KMS-11 (cell line): ENCODE measurements at regions not wholly inside any gene's neighbourhood (a gene's known extent, or its start where the extent isn't known, plus 50 kb on each side); places are given as distances from the start of the nearest gene placed in this dataset.

Experiments used
- H2AFZ ChIP-seq: fragments of 200-600 bp; sonication (generic); 2 replicates; pipeline ENCODE4 v1.6.1; 2016; ENCODE audit warnings: antibody characterized with exemption, mixed run types, low read depth
- H3K27ac ChIP-seq: fragments of 200-600 bp; sonication (generic); 2 replicates; pipeline ENCODE4 v1.6.1; 2016; ENCODE audit warnings: mild to moderate bottlenecking, mixed run types
- H3K27me3 ChIP-seq: fragments of 200-600 bp; sonication (generic); 2 replicates; pipeline ENCODE4 v1.6.1; 2017; ENCODE audit warnings: mild to moderate bottlenecking, low read depth, mixed run types, moderate library complexity; ENCODE audit not compliant: insufficient read depth
- H3K36me3 ChIP-seq: fragments of 200-600 bp; sonication (generic); 2 replicates; pipeline ENCODE4 v1.6.1; 2017; ENCODE audit warnings: mild to moderate bottlenecking, mixed run types; ENCODE audit not compliant: insufficient read depth
- H3K4me1 ChIP-seq: fragments of 200-600 bp; sonication (generic); 2 replicates; pipeline ENCODE4 v1.6.1; 2016; ENCODE audit warnings: mild to moderate bottlenecking, low read depth, mixed run types; ENCODE audit not compliant: poor library complexity, severe bottlenecking
- H3K4me2 ChIP-seq: fragments of 200-600 bp; sonication (generic); 2 replicates; pipeline ENCODE4 v1.7.0; 2016; ENCODE audit warnings: mild to moderate bottlenecking, mixed run types
- H3K4me3 ChIP-seq: fragments of 200-600 bp; sonication (generic); IDR thresholded peaks from 2 replicates; pipeline ENCODE4 v1.6.1; 2017; ENCODE audit warnings: low read depth, low read length, mixed read lengths; ENCODE audit not compliant: insufficient read depth
- H3K79me2 ChIP-seq: fragments of 200-600 bp; sonication (generic); 2 replicates; pipeline ENCODE4 v1.6.1; 2016; ENCODE audit warnings: low read depth, mixed run types; ENCODE audit not compliant: insufficient read depth
- H3K9ac ChIP-seq: fragments of 200-600 bp; sonication (generic); 2 replicates; pipeline ENCODE4 v1.6.1; 2016; ENCODE audit warnings: mild to moderate bottlenecking, mixed run types
- H4K20me1 ChIP-seq: fragments of 200-600 bp; sonication (generic); 2 replicates; pipeline ENCODE4 v1.6.1; 2016; ENCODE audit warnings: mild to moderate bottlenecking, mixed run types; ENCODE audit not compliant: insufficient read depth
- CTCF ChIP-seq: fragments of 200-600 bp; sonication (generic); conservative IDR thresholded peaks from 2 replicates; pipeline ENCODE4 v1.6.1; 2017; ENCODE audit warnings: low read depth, mild to moderate bottlenecking, antibody characterized with exemption, low read length, moderate library complexity, mixed read lengths

GRCh38 chr21:41052820-41053555, 115.0 kb upstream of the BACE2 start:
- Histone ChIP-seq H3K27me3 (no peaks in the 10 kb centered on the region), H3K4me1 (no peaks in the 10 kb centered on the region), H3K4me2 (no peak overlapping the region), H3K79me2 (no peaks in the 10 kb centered on the region), H3K4me3 (no peak overlapping the region), H3K9ac (no peak overlapping the region), H3K36me3 (no peaks in the 10 kb centered on the region), H4K20me1 (no peaks in the 10 kb centered on the region), H2AFZ (no peak overlapping the region), H3K27ac (no peak overlapping the region)
- no peak for TF ChIP-seq CTCF

GRCh38 chr21:41054018-41054578, 113.9 kb upstream of the BACE2 start:
- Histone ChIP-seq H3K27ac (no peak overlapping the region), H3K4me2 (no peak overlapping the region), H3K4me1 (no peaks in the 10 kb centered on the region), H3K4me3 (no peak overlapping the region), H3K36me3 (no peaks in the 10 kb centered on the region), H3K9ac (no peak overlapping the region), H2AFZ (no peak overlapping the region), H3K79me2 (no peaks in the 10 kb centered on the region), H4K20me1 (no peaks in the 10 kb centered on the region), H3K27me3 (no peaks in the 10 kb centered on the region)
- TF ChIP-seq CTCF, result no peak

GRCh38 chr21:41055266-41055665, 112.7 kb upstream of the BACE2 start:
- no peaks in the 10 kb centered on the region for H3K36me3 ChIP-seq
- H2AFZ ChIP-seq, result no peak overlapping the region
- no peak overlapping the region for H3K9ac ChIP-seq
- no peak for TF ChIP-seq CTCF
- H3K4me3 ChIP-seq, result no peak overlapping the region
- no peak overlapping the region for H3K27ac ChIP-seq
- no peaks in the 10 kb centered on the region for H3K79me2 ChIP-seq
- H3K4me2 ChIP-seq, result no peak overlapping the region
- no peaks in the 10 kb centered on the region for H4K20me1 ChIP-seq
- no peaks in the 10 kb centered on the region for H3K27me3 ChIP-seq
- no peaks in the 10 kb centered on the region for H3K4me1 ChIP-seq

- H3K4me3 ChIP-seq, result no peak overlapping the region
Observed at GRCh38 chr21:41059871-41060270, 108.1 kb upstream of the BACE2 start.

More at GRCh38 chr21:41059871-41060270, 108.1 kb upstream of the BACE2 start:
- Histone ChIP-seq H3K27ac (no peak overlapping the region), H3K4me2 (no peak overlapping the region), H3K27me3 (no peaks in the 10 kb centered on the region), H3K36me3 (no peaks in the 10 kb centered on the region), H3K4me1 (no peaks in the 10 kb centered on the region), H3K79me2 (no peaks in the 10 kb centered on the region), H2AFZ (no peak overlapping the region), H3K9ac (no peak overlapping the region), H4K20me1 (no peaks in the 10 kb centered on the region)
- TF ChIP-seq CTCF, result no peak
